MM.1S (cell line): ENCODE measurements at regions not wholly inside any gene's neighbourhood (a gene's known extent, or its start where the extent isn't known, plus 50 kb on each side); places are given as distances from the start of the nearest gene placed in this dataset.

ENCODE experiments used
- DNase-seq: peaks from one replicate; pipeline ENCODE4 v3.0.0-alpha.2; 2015
- H2AFZ ChIP-seq: fragments of 300-600 bp; sonication (generic); 2 replicates; pipeline ENCODE4 v1.6.0; 2016; ENCODE audit warnings: antibody characterized with exemption, low read length
- H3F3A ChIP-seq: fragments of 300-600 bp; sonication (generic); 2 replicates; pipeline ENCODE4 v1.6.1; 2016; ENCODE audit warnings: mild to moderate bottlenecking, antibody characterized with exemption, low read length, moderate library complexity, mixed read lengths; ENCODE audit not compliant: insufficient read depth
- H3K27ac ChIP-seq: fragments of 300-600 bp; sonication (generic); 2 replicates; pipeline ENCODE4 v1.5.1; 2016; ENCODE audit warnings: mild to moderate bottlenecking, low read length
- H3K27me3 ChIP-seq: fragments of 300-600 bp; sonication (generic); replicated peaks from 2 replicates; pipeline ENCODE4 v1.6.0; 2016; ENCODE audit warnings: low read length; ENCODE audit not compliant: insufficient read depth
- H3K36me3 ChIP-seq: fragments of 300-600 bp; sonication (generic); replicated peaks from 2 replicates; pipeline ENCODE4 v1.6.1; 2016; ENCODE audit warnings: mild to moderate bottlenecking, low read length, mixed read lengths; ENCODE audit not compliant: insufficient read depth
- H3K4me1 ChIP-seq: fragments of 300-600 bp; sonication (generic); 2 replicates; pipeline ENCODE4 v1.6.1; 2016; ENCODE audit warnings: low read length, mixed read lengths
- H3K4me2 ChIP-seq: fragments of 300-600 bp; sonication (generic); 2 replicates; pipeline ENCODE4 v1.6.0; 2016; ENCODE audit warnings: low read depth, low read length
- H3K4me3 ChIP-seq: fragments of 300-600 bp; sonication (generic); 2 replicates; pipeline ENCODE4 v1.5.1; 2016; ENCODE audit warnings: low read length, mixed read lengths
- H3K79me2 ChIP-seq: fragments of 300-600 bp; sonication (generic); 2 replicates; pipeline ENCODE4 v1.6.1; 2016; ENCODE audit warnings: mixed run types, low read length, mixed read lengths
- H3K9ac ChIP-seq: fragments of 300-600 bp; sonication (generic); 2 replicates; pipeline ENCODE4 v1.6.1; 2016; ENCODE audit warnings: low read length, mixed read lengths
- H3K9me2 ChIP-seq: fragments of 300-600 bp; sonication (generic); replicated peaks from 2 replicates; pipeline ENCODE4 v1.6.1; 2016; ENCODE audit warnings: mild to moderate bottlenecking, low read length, mixed read lengths; ENCODE audit not compliant: insufficient read depth
- H3K9me3 ChIP-seq: fragments of 300-600 bp; sonication (generic); replicated peaks from 2 replicates; pipeline ENCODE4 v1.6.1; 2016; ENCODE audit warnings: mild to moderate bottlenecking, low read length, mixed read lengths; ENCODE audit not compliant: insufficient read depth
- H4K20me1 ChIP-seq: fragments of 300-600 bp; sonication (generic); 2 replicates; pipeline ENCODE4 v1.6.1; 2016; ENCODE audit warnings: mild to moderate bottlenecking, low read length, moderate library complexity, mixed read lengths; ENCODE audit not compliant: insufficient read depth
- CTCF ChIP-seq: fragments of 300-600 bp; sonication (generic); IDR thresholded peaks from 2 replicates; pipeline ENCODE4 v1.5.1; 2016; ENCODE audit warnings: antibody characterized with exemption, low read length, mixed read lengths
- EZH2 ChIP-seq: fragments of 300-600 bp; sonication (generic); optimal IDR thresholded peaks from 2 replicates; pipeline ENCODE3; 2017; ENCODE audit warnings: low read depth, mild to moderate bottlenecking, antibody characterized with exemption, low read length, mixed read lengths
- EZH2phosphoT487 ChIP-seq: fragments of 300-600 bp; sonication (generic); IDR thresholded peaks from 2 replicates; pipeline ENCODE4 v1.6.1; 2018; ENCODE audit warnings: antibody characterized with exemption, low read length

GRCh38 chr17:79192503-79193351, 118.1 kb downstream of the ENGASE start:
- Histone ChIP-seq H3K4me1 (no peaks in the 10 kb centered on the region), H3K4me3 (no peak overlapping the region), H4K20me1 (no peaks in the 10 kb centered on the region), H3K27ac (no peak overlapping the region), H3K4me2 (no peak overlapping the region), H3F3A (no peaks in the 10 kb centered on the region), H2AFZ (no peak overlapping the region), H3K79me2 (no peaks in the 10 kb centered on the region), H3K9ac (no peak overlapping the region), H3K9me3 (no peaks in the 10 kb centered on the region), H3K9me2 (no peaks in the 10 kb centered on the region), H3K36me3 (no peaks in the 10 kb centered on the region), H3K27me3 (peaks cover 96% of the 10 kb centered on the region)
- DNase-seq: peak; percentile 32
- TF ChIP-seq CTCF (no peak), EZH2 (no peak)

DNA sequence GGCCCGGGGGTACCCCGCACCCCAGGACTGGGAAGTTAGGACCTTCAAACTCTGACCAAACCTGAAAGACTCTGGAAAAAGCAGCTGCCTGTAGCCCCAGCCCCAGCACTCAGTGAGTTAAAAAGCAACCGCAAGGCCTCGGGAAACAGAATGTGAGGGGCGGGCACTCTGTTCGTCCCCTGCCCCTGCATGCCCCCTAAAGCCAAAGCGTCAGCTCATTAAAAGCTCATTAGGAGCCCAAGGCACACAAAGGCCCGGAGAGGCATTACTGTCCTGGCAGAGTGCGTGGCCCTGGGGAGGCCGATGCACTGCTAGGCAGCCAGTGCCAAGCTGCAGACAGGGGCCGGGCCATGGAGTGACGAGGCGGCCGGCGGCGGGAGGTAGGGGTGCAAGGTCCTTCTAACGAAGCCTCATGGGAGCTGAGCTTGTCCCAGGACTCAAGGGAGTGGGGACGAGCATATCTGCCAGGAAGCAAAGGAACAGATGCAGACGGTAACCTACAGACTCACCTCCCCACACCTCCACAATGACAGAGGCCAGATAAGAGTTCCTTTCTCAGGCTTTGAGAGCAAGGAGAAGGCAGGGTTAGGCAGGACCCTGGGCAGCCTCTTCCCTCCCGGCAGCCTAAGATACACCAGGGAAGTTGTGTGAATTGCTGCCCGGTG, 116.8 kb downstream of the ENGASE start:
- Histone ChIP-seq H3F3A (no peaks in the 10 kb centered on the region), H3K9ac (no peak overlapping the region), H3K36me3 (no peaks in the 10 kb centered on the region), H4K20me1 (no peaks in the 10 kb centered on the region), H3K9me2 (no peaks in the 10 kb centered on the region), H2AFZ (no peak overlapping the region), H3K4me3 (no peak overlapping the region), H3K4me2 (no peak overlapping the region), H3K27me3 (peaks cover 96% of the 10 kb centered on the region), H3K9me3 (no peaks in the 10 kb centered on the region), H3K4me1 (no peaks in the 10 kb centered on the region), H3K27ac (no peak overlapping the region), H3K79me2 (no peaks in the 10 kb centered on the region)
- no peak for DNase-seq
- TF ChIP-seq EZH2 (no peak), CTCF (no peak), EZH2phosphoT487 (no peak)

GRCh38 chr17:79189305-79189704, 114.7 kb downstream of the ENGASE start:
- no peaks in the 10 kb centered on the region for H3F3A ChIP-seq
- no peaks in the 10 kb centered on the region for H3K9me2 ChIP-seq
- H3K4me2 ChIP-seq: no peak overlapping the region
- no peak overlapping the region for H3K27ac ChIP-seq
- no peaks in the 10 kb centered on the region for H3K9me3 ChIP-seq
- no peaks in the 10 kb centered on the region for H3K4me1 ChIP-seq
- no peaks in the 10 kb centered on the region for H3K36me3 ChIP-seq
- H2AFZ ChIP-seq: no peak overlapping the region
- H3K4me3 ChIP-seq: no peak overlapping the region
- no peak overlapping the region for H3K9ac ChIP-seq
- no peak for DNase-seq
- H3K79me2 ChIP-seq: no peaks in the 10 kb centered on the region
- H3K27me3 ChIP-seq: peaks cover 95% of the 10 kb centered on the region
- TF ChIP-seq EZH2 (no peak), EZH2phosphoT487 (no peak), CTCF (no peak)
- H4K20me1 ChIP-seq: no peaks in the 10 kb centered on the region
